ENCODE measurements at regions not wholly inside any gene's neighbourhood (a gene's known extent, or its start where the extent isn't known, plus 50 kb on each side); places are given as distances from the start of the nearest gene placed in this dataset.

GRCh38 chr7:96638669-96639068, 71.0 kb downstream of the SEM1 start:
- Histone ChIP-seq H3K9me3 (ENCODE audit: control insufficient read depth in 1 of 2, low read length in 2 of 2) (no peaks in the 10 kb centered on the region), H3K27ac (ENCODE audit: low read depth, low read length) (no peak overlapping the region), H3K27me3 (ENCODE audit: control insufficient read depth in 1 of 2, insufficient read depth in 2 of 2, low read length in 2 of 2) (no peaks in the 10 kb centered on the region), H3K36me3 (ENCODE audit: control insufficient read depth in 1 of 2, insufficient read depth in 2 of 2, low read length in 2 of 2) (no peaks in the 10 kb centered on the region), H3K9ac (ENCODE audit: low read depth in 1 of 2, low read length in 2 of 2) (no peak overlapping the region), H3K4me3 (ENCODE audit: low read depth in 1 of 2, low read length in 2 of 2) (no peak overlapping the region), H3K4me1 (ENCODE audit: control insufficient read depth in 1 of 2, insufficient read depth in 2 of 2, low read length in 2 of 2) (no peaks in the 10 kb centered on the region)

GRCh38 chr7:96637522-96637921, 72.1 kb downstream of the SEM1 start:
- no peak overlapping the region for H3K4me3 ChIP-seq (ENCODE audit: low read depth in 1 of 2, low read length in 2 of 2)
- no peaks in the 10 kb centered on the region for H3K9me3 ChIP-seq (ENCODE audit: control insufficient read depth in 1 of 2, low read length in 2 of 2)
- no peaks in the 10 kb centered on the region for H3K36me3 ChIP-seq (ENCODE audit: control insufficient read depth in 1 of 2, insufficient read depth in 2 of 2, low read length in 2 of 2)
- H3K27me3 ChIP-seq (ENCODE audit: control insufficient read depth in 1 of 2, insufficient read depth in 2 of 2, low read length in 2 of 2): no peaks in the 10 kb centered on the region
- H3K27ac ChIP-seq (ENCODE audit: low read depth, low read length): no peak overlapping the region
- H3K4me1 ChIP-seq (ENCODE audit: control insufficient read depth in 1 of 2, insufficient read depth in 2 of 2, low read length in 2 of 2): no peaks in the 10 kb centered on the region
- H3K9ac ChIP-seq (ENCODE audit: low read depth in 1 of 2, low read length in 2 of 2): no peak overlapping the region

- H3K4me3 ChIP-seq (ENCODE audit: low read depth in 1 of 2, low read length in 2 of 2): no peak overlapping the region
- no peaks in the 10 kb centered on the region for H3K36me3 ChIP-seq (ENCODE audit: control insufficient read depth in 1 of 2, insufficient read depth in 2 of 2, low read length in 2 of 2)
- H3K4me1 ChIP-seq (ENCODE audit: control insufficient read depth in 1 of 2, insufficient read depth in 2 of 2, low read length in 2 of 2): no peaks in the 10 kb centered on the region
- no peaks in the 10 kb centered on the region for H3K9me3 ChIP-seq (ENCODE audit: control insufficient read depth in 1 of 2, low read length in 2 of 2)
- no peak overlapping the region for H3K9ac ChIP-seq (ENCODE audit: low read depth in 1 of 2, low read length in 2 of 2)
- no peak overlapping the region for H3K27ac ChIP-seq (ENCODE audit: low read depth, low read length)
- H3K27me3 ChIP-seq (ENCODE audit: control insufficient read depth in 1 of 2, insufficient read depth in 2 of 2, low read length in 2 of 2): no peaks in the 10 kb centered on the region
Measured at GRCh38 chr7:96636979-96637378, 72.7 kb downstream of the SEM1 start.

- no peaks in the 10 kb centered on the region for H3K36me3 ChIP-seq (ENCODE audit: control insufficient read depth in 1 of 2, insufficient read depth in 2 of 2, low read length in 2 of 2)
- H3K4me1 ChIP-seq (ENCODE audit: control insufficient read depth in 1 of 2, insufficient read depth in 2 of 2, low read length in 2 of 2): no peaks in the 10 kb centered on the region
- H3K9ac ChIP-seq (ENCODE audit: low read depth in 1 of 2, low read length in 2 of 2): no peak overlapping the region
- H3K27ac ChIP-seq (ENCODE audit: low read depth, low read length): no peak overlapping the region
- no peaks in the 10 kb centered on the region for H3K9me3 ChIP-seq (ENCODE audit: control insufficient read depth in 1 of 2, low read length in 2 of 2)
- no peak overlapping the region for H3K4me3 ChIP-seq (ENCODE audit: low read depth in 1 of 2, low read length in 2 of 2)
- no peaks in the 10 kb centered on the region for H3K27me3 ChIP-seq (ENCODE audit: control insufficient read depth in 1 of 2, insufficient read depth in 2 of 2, low read length in 2 of 2)
Measured at GRCh38 chr7:96636342-96636860, 73.2 kb downstream of the SEM1 start.

GRCh38 chr7:96629884-96630283, 79.8 kb downstream of the SEM1 start:
- Histone ChIP-seq H3K36me3 (ENCODE audit: control insufficient read depth in 1 of 2, insufficient read depth in 2 of 2, low read length in 2 of 2) (no peaks in the 10 kb centered on the region), H3K9ac (ENCODE audit: low read depth in 1 of 2, low read length in 2 of 2) (no peak overlapping the region), H3K9me3 (ENCODE audit: control insufficient read depth in 1 of 2, low read length in 2 of 2) (no peaks in the 10 kb centered on the region), H3K4me3 (ENCODE audit: low read depth in 1 of 2, low read length in 2 of 2) (no peak overlapping the region), H3K27ac (ENCODE audit: low read depth, low read length) (no peak overlapping the region), H3K4me1 (ENCODE audit: control insufficient read depth in 1 of 2, insufficient read depth in 2 of 2, low read length in 2 of 2) (no peaks in the 10 kb centered on the region), H3K27me3 (ENCODE audit: control insufficient read depth in 1 of 2, insufficient read depth in 2 of 2, low read length in 2 of 2) (no peaks in the 10 kb centered on the region)

- Histone ChIP-seq H3K4me3 (ENCODE audit: low read depth in 1 of 2, low read length in 2 of 2) (no peak overlapping the region), H3K27ac (ENCODE audit: low read depth, low read length) (no peak overlapping the region), H3K27me3 (ENCODE audit: control insufficient read depth in 1 of 2, insufficient read depth in 2 of 2, low read length in 2 of 2) (no peaks in the 10 kb centered on the region), H3K9me3 (ENCODE audit: control insufficient read depth in 1 of 2, low read length in 2 of 2) (no peaks in the 10 kb centered on the region), H3K4me1 (ENCODE audit: control insufficient read depth in 1 of 2, insufficient read depth in 2 of 2, low read length in 2 of 2) (no peaks in the 10 kb centered on the region), H3K9ac (ENCODE audit: low read depth in 1 of 2, low read length in 2 of 2) (no peak overlapping the region), H3K36me3 (ENCODE audit: control insufficient read depth in 1 of 2, insufficient read depth in 2 of 2, low read length in 2 of 2) (no peaks in the 10 kb centered on the region)
Measured at GRCh38 chr7:96624954-96625353, 84.7 kb downstream of the SEM1 start.

GRCh38 chr7:96621932-96622331, 87.7 kb downstream of the SEM1 start:
- Histone ChIP-seq H3K27me3 (ENCODE audit: control insufficient read depth in 1 of 2, insufficient read depth in 2 of 2, low read length in 2 of 2) (no peaks in the 10 kb centered on the region), H3K9me3 (ENCODE audit: control insufficient read depth in 1 of 2, low read length in 2 of 2) (no peaks in the 10 kb centered on the region), H3K36me3 (ENCODE audit: control insufficient read depth in 1 of 2, insufficient read depth in 2 of 2, low read length in 2 of 2) (no peaks in the 10 kb centered on the region), H3K4me1 (ENCODE audit: control insufficient read depth in 1 of 2, insufficient read depth in 2 of 2, low read length in 2 of 2) (no peaks in the 10 kb centered on the region), H3K27ac (ENCODE audit: low read depth, low read length) (no peak overlapping the region), H3K9ac (ENCODE audit: low read depth in 1 of 2, low read length in 2 of 2) (no peak overlapping the region), H3K4me3 (ENCODE audit: low read depth in 1 of 2, low read length in 2 of 2) (no peak overlapping the region)

GRCh38 chr7:96614154-96614867, 95.3 kb downstream of the SEM1 start:
- H3K36me3 ChIP-seq (ENCODE audit: control insufficient read depth in 1 of 2, insufficient read depth in 2 of 2, low read length in 2 of 2): no peaks in the 10 kb centered on the region
- peaks cover 0 to 3% of the 10 kb centered on the region in 2 donors for H3K9me3 ChIP-seq (ENCODE audit: control insufficient read depth in 1 of 2, low read length in 2 of 2)
- H3K27ac ChIP-seq (ENCODE audit: low read depth, low read length): no peak overlapping the region
- H3K4me3 ChIP-seq (ENCODE audit: low read depth in 1 of 2, low read length in 2 of 2): no peak overlapping the region
- no peak overlapping the region for H3K9ac ChIP-seq (ENCODE audit: low read depth in 1 of 2, low read length in 2 of 2)
- H3K27me3 ChIP-seq (ENCODE audit: control insufficient read depth in 1 of 2, insufficient read depth in 2 of 2, low read length in 2 of 2): no peaks in the 10 kb centered on the region
- H3K4me1 ChIP-seq (ENCODE audit: control insufficient read depth in 1 of 2, insufficient read depth in 2 of 2, low read length in 2 of 2): no peaks in the 10 kb centered on the region

GRCh38 chr7:96612034-96612433, 97.6 kb downstream of the SEM1 start:
- Histone ChIP-seq H3K9me3 (ENCODE audit: control insufficient read depth in 1 of 2, low read length in 2 of 2) (peaks cover 0 to 3% of the 10 kb centered on the region in 2 donors), H3K9ac (ENCODE audit: low read depth in 1 of 2, low read length in 2 of 2) (no peak overlapping the region), H3K36me3 (ENCODE audit: control insufficient read depth in 1 of 2, insufficient read depth in 2 of 2, low read length in 2 of 2) (no peaks in the 10 kb centered on the region), H3K4me3 (ENCODE audit: low read depth in 1 of 2, low read length in 2 of 2) (no peak overlapping the region), H3K4me1 (ENCODE audit: control insufficient read depth in 1 of 2, insufficient read depth in 2 of 2, low read length in 2 of 2) (no peaks in the 10 kb centered on the region), H3K27me3 (ENCODE audit: control insufficient read depth in 1 of 2, insufficient read depth in 2 of 2, low read length in 2 of 2) (no peaks in the 10 kb centered on the region), H3K27ac (ENCODE audit: low read depth, low read length) (no peak overlapping the region)

GRCh38 chr7:96605045-96605716, 104.5 kb downstream of the SEM1 start:
- Histone ChIP-seq H3K4me3 (ENCODE audit: low read depth in 1 of 2, low read length in 2 of 2) (no peak overlapping the region), H3K27ac (ENCODE audit: low read depth, low read length) (no peak overlapping the region), H3K9me3 (ENCODE audit: control insufficient read depth in 1 of 2, low read length in 2 of 2) (no peaks in the 10 kb centered on the region), H3K27me3 (ENCODE audit: control insufficient read depth in 1 of 2, insufficient read depth in 2 of 2, low read length in 2 of 2) (no peaks in the 10 kb centered on the region), H3K4me1 (ENCODE audit: control insufficient read depth in 1 of 2, insufficient read depth in 2 of 2, low read length in 2 of 2) (no peaks in the 10 kb centered on the region), H3K9ac (ENCODE audit: low read depth in 1 of 2, low read length in 2 of 2) (no peak overlapping the region), H3K36me3 (ENCODE audit: control insufficient read depth in 1 of 2, insufficient read depth in 2 of 2, low read length in 2 of 2) (no peaks in the 10 kb centered on the region)

Measured in duodenal mucosa (tissue), 2 donors.